MM.1S (cell line): ENCODE measurements at regions not wholly inside any gene's neighbourhood (a gene's known extent, or its start where the extent isn't known, plus 50 kb on each side); places are given as distances from the start of the nearest gene placed in this dataset.

ENCODE experiments used
- DNase-seq: peaks from one replicate; pipeline ENCODE4 v3.0.0-alpha.2; 2015
- H2AFZ ChIP-seq: fragments of 300-600 bp; sonication (generic); 2 replicates; pipeline ENCODE4 v1.6.0; 2016; ENCODE audit warnings: antibody characterized with exemption, low read length
- H3F3A ChIP-seq: fragments of 300-600 bp; sonication (generic); 2 replicates; pipeline ENCODE4 v1.6.1; 2016; ENCODE audit warnings: mild to moderate bottlenecking, antibody characterized with exemption, low read length, moderate library complexity, mixed read lengths; ENCODE audit not compliant: insufficient read depth
- H3K27ac ChIP-seq: fragments of 300-600 bp; sonication (generic); 2 replicates; pipeline ENCODE4 v1.5.1; 2016; ENCODE audit warnings: mild to moderate bottlenecking, low read length
- H3K27me3 ChIP-seq: fragments of 300-600 bp; sonication (generic); replicated peaks from 2 replicates; pipeline ENCODE4 v1.6.0; 2016; ENCODE audit warnings: low read length; ENCODE audit not compliant: insufficient read depth
- H3K36me3 ChIP-seq: fragments of 300-600 bp; sonication (generic); replicated peaks from 2 replicates; pipeline ENCODE4 v1.6.1; 2016; ENCODE audit warnings: mild to moderate bottlenecking, low read length, mixed read lengths; ENCODE audit not compliant: insufficient read depth
- H3K4me1 ChIP-seq: fragments of 300-600 bp; sonication (generic); 2 replicates; pipeline ENCODE4 v1.6.1; 2016; ENCODE audit warnings: low read length, mixed read lengths
- H3K4me2 ChIP-seq: fragments of 300-600 bp; sonication (generic); 2 replicates; pipeline ENCODE4 v1.6.0; 2016; ENCODE audit warnings: low read depth, low read length
- H3K4me3 ChIP-seq: fragments of 300-600 bp; sonication (generic); 2 replicates; pipeline ENCODE4 v1.5.1; 2016; ENCODE audit warnings: low read length, mixed read lengths
- H3K79me2 ChIP-seq: fragments of 300-600 bp; sonication (generic); 2 replicates; pipeline ENCODE4 v1.6.1; 2016; ENCODE audit warnings: mixed run types, low read length, mixed read lengths
- H3K9ac ChIP-seq: fragments of 300-600 bp; sonication (generic); 2 replicates; pipeline ENCODE4 v1.6.1; 2016; ENCODE audit warnings: low read length, mixed read lengths
- H3K9me2 ChIP-seq: fragments of 300-600 bp; sonication (generic); replicated peaks from 2 replicates; pipeline ENCODE4 v1.6.1; 2016; ENCODE audit warnings: mild to moderate bottlenecking, low read length, mixed read lengths; ENCODE audit not compliant: insufficient read depth
- H3K9me3 ChIP-seq: fragments of 300-600 bp; sonication (generic); replicated peaks from 2 replicates; pipeline ENCODE4 v1.6.1; 2016; ENCODE audit warnings: mild to moderate bottlenecking, low read length, mixed read lengths; ENCODE audit not compliant: insufficient read depth
- H4K20me1 ChIP-seq: fragments of 300-600 bp; sonication (generic); 2 replicates; pipeline ENCODE4 v1.6.1; 2016; ENCODE audit warnings: mild to moderate bottlenecking, low read length, moderate library complexity, mixed read lengths; ENCODE audit not compliant: insufficient read depth
- CTCF ChIP-seq: fragments of 300-600 bp; sonication (generic); IDR thresholded peaks from 2 replicates; pipeline ENCODE4 v1.5.1; 2016; ENCODE audit warnings: antibody characterized with exemption, low read length, mixed read lengths
- EZH2 ChIP-seq: fragments of 300-600 bp; sonication (generic); optimal IDR thresholded peaks from 2 replicates; pipeline ENCODE3; 2017; ENCODE audit warnings: low read depth, mild to moderate bottlenecking, antibody characterized with exemption, low read length, mixed read lengths
- EZH2phosphoT487 ChIP-seq: fragments of 300-600 bp; sonication (generic); IDR thresholded peaks from 2 replicates; pipeline ENCODE4 v1.6.1; 2018; ENCODE audit warnings: antibody characterized with exemption, low read length

- TF ChIP-seq EZH2phosphoT487: no peak
- H2AFZ ChIP-seq: no peak overlapping the region
- H3K9me2 ChIP-seq: no peaks in the 10 kb centered on the region
- H4K20me1 ChIP-seq: no peaks in the 10 kb centered on the region
- H3K9me3 ChIP-seq: no peaks in the 10 kb centered on the region
- no peaks in the 10 kb centered on the region for H3K79me2 ChIP-seq
- no peaks in the 10 kb centered on the region for H3F3A ChIP-seq
- H3K27ac ChIP-seq: no peak overlapping the region
- no peak for DNase-seq
- no peak overlapping the region for H3K4me3 ChIP-seq
- H3K27me3 ChIP-seq: peaks cover 74% of the 10 kb centered on the region
- H3K9ac ChIP-seq: no peak overlapping the region
- H3K36me3 ChIP-seq: no peaks in the 10 kb centered on the region
- H3K4me1 ChIP-seq: no peaks in the 10 kb centered on the region
- H3K4me2 ChIP-seq: no peak overlapping the region
Measured at GRCh38 chr19:34017601-34018000, 154.7 kb upstream of the LSM14A start.

GRCh38 chr19:34018546-34018945 is 153.8 kb upstream of the LSM14A start:
- H3K4me3 ChIP-seq: no peak overlapping the region
- H3K79me2 ChIP-seq: no peaks in the 10 kb centered on the region
- no peaks in the 10 kb centered on the region for H3K9me3 ChIP-seq
- no peaks in the 10 kb centered on the region for H3K9me2 ChIP-seq
- no peaks in the 10 kb centered on the region for H3F3A ChIP-seq
- no peaks in the 10 kb centered on the region for H3K4me1 ChIP-seq
- no peaks in the 10 kb centered on the region for H4K20me1 ChIP-seq
- H3K9ac ChIP-seq: no peak overlapping the region
- H3K36me3 ChIP-seq: no peaks in the 10 kb centered on the region
- no peak overlapping the region for H3K27ac ChIP-seq
- no peak overlapping the region for H2AFZ ChIP-seq
- H3K27me3 ChIP-seq: peaks cover 83% of the 10 kb centered on the region
- no peak overlapping the region for H3K4me2 ChIP-seq
- no peak for DNase-seq
- TF ChIP-seq CTCF: no peak
- no peak for TF ChIP-seq EZH2
- no peak for TF ChIP-seq EZH2phosphoT487

GRCh38 chr19:34023381-34023780 is 148.9 kb upstream of the LSM14A start:
- no peaks in the 10 kb centered on the region for H3K9me3 ChIP-seq
- TF ChIP-seq EZH2phosphoT487: no peak
- no peak for TF ChIP-seq CTCF
- no peak for TF ChIP-seq EZH2
- H3K79me2 ChIP-seq: no peaks in the 10 kb centered on the region
- H3K4me3 ChIP-seq: no peak overlapping the region
- no peak overlapping the region for H3K9ac ChIP-seq
- H4K20me1 ChIP-seq: no peaks in the 10 kb centered on the region
- no peaks in the 10 kb centered on the region for H3K4me1 ChIP-seq
- no peaks in the 10 kb centered on the region for H3F3A ChIP-seq
- H3K9me2 ChIP-seq: no peaks in the 10 kb centered on the region
- peaks cover 60% of the 10 kb centered on the region for H3K27me3 ChIP-seq
- no peak overlapping the region for H3K27ac ChIP-seq
- no peak overlapping the region for H2AFZ ChIP-seq
- no peak for DNase-seq
- no peak overlapping the region for H3K4me2 ChIP-seq
- H3K36me3 ChIP-seq: no peaks in the 10 kb centered on the region

- no peak overlapping the region for H3K4me3 ChIP-seq
- TF ChIP-seq CTCF (no peak), EZH2 (no peak), EZH2phosphoT487 (no peak)
- H3K4me1 ChIP-seq: no peaks in the 10 kb centered on the region
- no peak overlapping the region for H3K27ac ChIP-seq
- H4K20me1 ChIP-seq: no peaks in the 10 kb centered on the region
- H3F3A ChIP-seq: no peaks in the 10 kb centered on the region
- peaks cover 48% of the 10 kb centered on the region for H3K27me3 ChIP-seq
- DNase-seq: no peak
- no peaks in the 10 kb centered on the region for H3K79me2 ChIP-seq
- H3K9ac ChIP-seq: no peak overlapping the region
- no peaks in the 10 kb centered on the region for H3K9me3 ChIP-seq
- no peaks in the 10 kb centered on the region for H3K36me3 ChIP-seq
- no peak overlapping the region for H3K4me2 ChIP-seq
- H3K9me2 ChIP-seq: no peaks in the 10 kb centered on the region
- H2AFZ ChIP-seq: no peak overlapping the region
Measured at GRCh38 chr19:34033880-34034279, 138.4 kb upstream of the LSM14A start.
